ENCODE measurements at regions not wholly inside any gene's neighbourhood (a gene's known extent, or its start where the extent isn't known, plus 50 kb on each side); places are given as distances from the start of the nearest gene placed in this dataset.

DNA sequence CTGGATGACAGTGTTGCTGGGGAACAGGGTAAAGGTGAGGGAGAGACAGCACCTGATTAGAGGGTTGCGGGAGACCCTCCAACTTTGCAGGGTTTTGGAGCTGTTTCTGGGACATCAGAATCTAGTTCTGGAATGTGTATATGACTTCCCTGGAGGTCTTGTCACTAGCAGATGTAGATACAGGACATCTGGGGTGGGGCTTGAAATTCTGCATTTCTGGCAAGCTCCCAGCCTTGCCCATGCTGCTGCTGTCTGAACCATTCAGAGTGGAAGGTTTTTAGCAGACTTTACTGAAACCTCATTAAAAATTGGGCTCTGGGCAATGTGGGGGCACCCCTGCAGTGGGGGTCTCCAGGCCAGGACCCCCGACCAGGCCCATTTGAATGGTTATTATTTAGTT lies 220.3 kb upstream of the SKOR2 start:
- TF ChIP-seq, protein P1, sequence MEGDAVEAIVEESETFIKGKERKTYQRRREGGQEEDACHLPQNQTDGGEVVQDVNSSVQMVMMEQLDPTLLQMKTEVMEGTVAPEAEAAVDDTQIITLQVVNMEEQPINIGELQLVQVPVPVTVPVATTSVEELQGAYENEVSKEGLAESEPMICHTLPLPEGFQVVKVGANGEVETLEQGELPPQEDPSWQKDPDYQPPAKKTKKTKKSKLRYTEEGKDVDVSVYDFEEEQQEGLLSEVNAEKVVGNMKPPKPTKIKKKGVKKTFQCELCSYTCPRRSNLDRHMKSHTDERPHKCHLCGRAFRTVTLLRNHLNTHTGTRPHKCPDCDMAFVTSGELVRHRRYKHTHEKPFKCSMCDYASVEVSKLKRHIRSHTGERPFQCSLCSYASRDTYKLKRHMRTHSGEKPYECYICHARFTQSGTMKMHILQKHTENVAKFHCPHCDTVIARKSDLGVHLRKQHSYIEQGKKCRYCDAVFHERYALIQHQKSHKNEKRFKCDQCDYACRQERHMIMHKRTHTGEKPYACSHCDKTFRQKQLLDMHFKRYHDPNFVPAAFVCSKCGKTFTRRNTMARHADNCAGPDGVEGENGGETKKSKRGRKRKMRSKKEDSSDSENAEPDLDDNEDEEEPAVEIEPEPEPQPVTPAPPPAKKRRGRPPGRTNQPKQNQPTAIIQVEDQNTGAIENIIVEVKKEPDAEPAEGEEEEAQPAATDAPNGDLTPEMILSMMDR (IDR thresholded peaks at IDR 0.05 in 4 of 5, conservative IDR thresholded peaks at IDR 0.05 in 1 of 5) = no peak
- TF ChIP-seq POLR2A (IDR thresholded peaks at IDR 0.05) = no peak

Measured in gastrocnemius medialis (tissue), 4 donors.